HG03469 (cell line): ENCODE measurements at regions not wholly inside any gene's neighbourhood (a gene's known extent, or its start where the extent isn't known, plus 50 kb on each side); places are given as distances from the start of the nearest gene placed in this dataset.

Source experiments
- ATAC-seq: cut with Tn5 transposase; IDR thresholded peaks from one replicate; pipeline ENCODE4 v1.9.1; 2021; ENCODE audit warnings: mild to moderate bottlenecking, moderate library complexity, moderate number of reproducible peaks; ENCODE audit not compliant: unreplicated experiment

- ATAC-seq = no peak
Observed at GRCh38 chr7:17512181-17512675, 213.8 kb downstream of the AHR start.

GRCh38 chr7:17516771-17517170, 218.3 kb downstream of the AHR start:
- no peak for ATAC-seq

DNA sequence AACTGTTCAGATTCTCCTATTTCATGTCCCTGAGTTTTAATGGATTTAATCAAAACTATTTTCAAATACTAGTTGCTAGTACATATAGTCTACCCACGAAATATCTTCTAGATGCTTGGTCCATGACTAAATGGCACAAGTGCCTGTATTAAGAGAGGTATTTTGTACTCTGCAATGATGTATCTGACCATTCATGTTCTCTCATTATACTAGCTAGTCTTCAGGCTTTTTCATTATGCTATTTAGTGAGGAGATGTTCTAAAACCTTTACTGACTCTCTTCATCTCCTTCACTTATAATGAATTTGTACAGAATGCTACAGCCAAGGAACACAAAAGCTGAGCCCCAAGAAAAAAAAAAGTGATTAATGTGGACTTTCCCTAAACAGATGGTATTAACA, 222.5 kb downstream of the AHR start:
- ATAC-seq = no peak

GRCh38 chr7:17521437-17521836, 223.0 kb downstream of the AHR start:
- no peak for ATAC-seq

DNA sequence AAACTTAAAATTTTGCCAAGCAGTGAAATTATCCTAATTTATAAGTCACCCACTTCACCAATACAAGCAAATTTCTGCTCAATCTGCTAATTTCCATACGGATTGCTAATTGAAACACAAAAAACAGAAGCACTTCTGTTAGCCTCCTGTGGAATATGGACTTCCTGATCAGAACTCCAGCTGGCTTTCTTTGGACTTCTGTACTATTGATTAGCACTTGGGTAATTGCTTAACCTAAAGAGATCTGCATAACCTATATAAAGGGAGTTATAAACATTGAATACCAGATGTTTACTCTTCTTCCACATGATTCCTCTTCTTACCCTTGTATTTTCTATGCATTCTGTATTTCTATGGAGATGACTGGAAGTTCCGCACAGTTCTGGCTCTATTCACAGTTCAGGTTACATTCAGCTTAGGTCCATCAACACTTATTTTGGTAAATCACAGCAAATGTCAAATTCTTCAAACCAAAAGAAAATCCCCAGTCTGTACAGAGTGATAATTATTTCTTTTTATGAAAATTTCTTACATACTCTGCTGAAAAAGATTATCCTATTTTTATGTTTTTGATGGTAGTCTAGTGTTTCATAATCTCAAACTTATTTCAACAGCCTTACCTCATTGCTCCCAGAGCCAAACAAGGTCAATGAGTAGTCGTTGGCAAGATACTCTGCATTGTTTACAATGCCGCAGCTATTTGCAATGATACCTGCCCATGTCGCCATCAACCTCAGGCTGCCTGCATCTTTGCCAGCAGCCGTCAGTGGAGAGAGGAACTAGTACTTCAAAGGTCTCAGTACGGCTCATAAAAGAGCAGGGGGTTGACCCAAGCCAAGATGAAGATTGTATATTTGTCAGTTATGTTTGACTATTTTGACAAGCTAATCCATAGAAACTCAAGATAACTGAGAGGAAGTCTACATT, 225.6 kb downstream of the AHR start:
- no peak for ATAC-seq

- no peak for ATAC-seq
Observed at GRCh38 chr7:17524746-17525145, 226.3 kb downstream of the AHR start.

DNA sequence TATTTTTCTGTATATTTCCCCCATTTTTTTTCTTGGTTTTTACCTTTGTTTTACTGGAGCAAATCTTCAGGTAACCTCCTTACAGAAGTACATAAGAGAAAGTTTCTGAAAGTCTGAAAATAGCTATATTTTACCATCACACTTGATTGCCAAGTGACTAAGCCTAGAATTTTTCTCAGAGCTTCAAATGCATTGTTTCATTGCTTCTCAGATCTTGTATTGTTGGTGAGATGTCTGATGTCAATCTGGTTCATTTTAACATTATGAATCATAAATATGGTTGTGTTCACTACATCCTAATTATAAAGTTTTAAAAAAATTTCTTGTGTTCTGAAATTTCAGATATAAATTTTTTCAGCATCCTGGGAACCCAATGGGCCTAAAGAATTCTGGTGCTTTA, 228.2 kb downstream of the AHR start:
- no peak for ATAC-seq

DNA sequence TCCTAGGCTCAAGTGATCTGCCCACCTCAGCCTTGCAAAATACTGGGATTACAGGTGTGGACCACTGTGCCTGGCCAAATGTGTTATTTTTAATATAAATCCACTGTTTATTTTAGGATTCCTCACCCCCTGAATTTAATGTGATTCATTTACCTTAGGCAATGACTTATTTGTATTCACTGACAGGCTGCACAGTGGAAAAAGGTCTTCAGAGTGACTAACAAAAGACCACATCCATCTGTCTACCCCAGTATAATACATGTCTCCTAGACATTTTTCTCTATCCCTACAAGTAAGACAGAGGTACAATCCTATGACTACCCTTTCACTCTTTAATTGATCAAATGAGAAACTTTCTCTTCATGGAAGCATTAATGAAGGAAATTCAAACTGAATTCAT, 230.2 kb downstream of the AHR start:
- ATAC-seq = no peak

DNA sequence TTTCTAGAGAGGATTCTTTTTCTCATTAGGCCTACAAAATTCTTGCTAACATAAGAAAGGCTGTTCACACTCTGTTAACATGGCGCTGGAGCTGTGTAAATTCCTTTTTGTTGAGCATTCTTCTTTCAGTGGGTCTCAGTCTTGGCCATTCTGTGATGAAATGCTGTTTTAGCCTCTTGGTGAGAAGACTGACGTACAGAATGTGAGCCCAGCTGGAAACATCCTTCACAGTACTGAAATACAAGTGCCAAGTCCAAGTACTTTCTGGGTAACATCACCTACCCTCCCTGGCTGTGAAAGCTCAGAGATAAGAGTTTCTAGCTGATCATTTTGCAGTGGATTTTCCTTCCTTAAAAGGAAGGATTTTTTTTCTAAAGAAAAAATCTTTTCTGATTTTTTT, 231.8 kb downstream of the AHR start:
- ATAC-seq = no peak

DNA sequence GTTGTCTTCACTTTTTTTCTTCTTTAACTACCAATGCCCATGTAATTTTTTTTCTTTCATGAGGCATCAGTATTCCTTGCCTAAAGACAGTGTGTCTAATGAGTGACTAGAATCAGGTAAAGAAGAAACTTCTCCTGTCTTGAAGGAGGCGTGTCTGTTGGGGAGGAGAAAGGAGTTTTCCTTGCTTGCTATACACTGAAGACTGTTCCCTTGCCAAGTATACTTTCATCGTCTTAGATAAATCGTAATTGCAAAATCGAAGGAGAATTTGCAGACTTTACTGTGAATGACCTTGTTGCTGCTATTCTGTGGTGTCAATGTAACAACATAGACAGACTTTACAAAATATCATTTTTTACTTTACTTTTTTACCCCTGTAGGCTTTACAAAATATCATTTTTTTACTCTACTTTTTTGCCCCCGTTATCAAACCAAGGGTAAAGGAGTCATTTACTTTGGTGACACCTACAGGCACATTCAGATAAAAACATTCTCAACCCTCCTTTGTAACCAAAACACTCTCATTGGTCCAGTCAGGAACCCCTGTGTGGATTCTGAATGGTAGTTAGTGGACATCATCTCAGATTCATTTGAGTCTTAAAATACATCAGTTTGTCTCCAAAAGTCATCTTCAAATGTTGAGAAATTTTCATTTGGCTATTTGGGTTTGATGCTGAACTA, 232.4 kb downstream of the AHR start:
- ATAC-seq = peak; percentile 58

GRCh38 chr7:17532861-17533404, 234.5 kb downstream of the AHR start:
- no peak for ATAC-seq

GRCh38 chr7:17534348-17534747, 235.9 kb downstream of the AHR start:
- ATAC-seq = no peak

- no peak for ATAC-seq
Observed at GRCh38 chr7:17535776-17536175, 237.3 kb downstream of the AHR start.

DNA sequence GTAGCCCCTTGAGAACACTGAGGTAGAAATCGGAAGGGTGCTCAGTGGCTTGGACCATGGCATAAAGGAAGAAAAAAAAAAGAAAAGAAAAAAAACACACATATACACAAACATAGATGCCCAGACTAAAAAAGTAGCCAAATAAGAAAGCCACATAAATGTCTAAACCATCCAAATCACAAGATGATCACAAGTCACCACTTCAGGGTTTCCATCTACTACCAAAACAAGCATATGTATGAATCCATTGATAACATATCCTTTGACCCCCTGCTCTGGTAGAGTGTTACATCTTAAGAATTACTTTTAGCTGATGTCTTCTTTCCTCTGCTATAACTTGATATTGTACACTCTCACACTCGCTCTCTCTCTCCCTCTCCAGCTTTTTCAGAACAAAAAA, 245.9 kb downstream of the AHR start:
- no peak for ATAC-seq

DNA sequence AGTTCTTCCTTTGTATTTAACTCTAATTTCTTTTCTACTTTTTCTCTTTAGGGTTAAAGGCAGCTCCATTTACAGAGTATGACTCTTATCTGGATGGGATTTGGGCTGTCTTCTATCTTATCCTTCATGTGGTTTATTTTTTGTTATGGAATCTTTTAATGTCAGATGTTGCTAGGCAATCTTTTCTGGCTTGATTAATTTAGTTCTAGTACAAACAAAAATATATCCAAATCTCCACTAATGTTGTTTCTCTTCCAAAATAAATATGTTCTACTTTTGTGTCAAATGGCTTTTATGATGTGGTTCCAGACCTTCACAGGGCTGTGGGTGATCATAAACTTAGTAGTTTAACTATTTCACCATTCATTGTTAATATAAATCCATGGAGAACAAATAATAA, 246.9 kb downstream of the AHR start:
- ATAC-seq = no peak

GRCh38 chr7:17546189-17546588, 247.7 kb downstream of the AHR start:
- ATAC-seq = no peak

GRCh38 chr7:17546592-17546991, 248.1 kb downstream of the AHR start:
- no peak for ATAC-seq

DNA sequence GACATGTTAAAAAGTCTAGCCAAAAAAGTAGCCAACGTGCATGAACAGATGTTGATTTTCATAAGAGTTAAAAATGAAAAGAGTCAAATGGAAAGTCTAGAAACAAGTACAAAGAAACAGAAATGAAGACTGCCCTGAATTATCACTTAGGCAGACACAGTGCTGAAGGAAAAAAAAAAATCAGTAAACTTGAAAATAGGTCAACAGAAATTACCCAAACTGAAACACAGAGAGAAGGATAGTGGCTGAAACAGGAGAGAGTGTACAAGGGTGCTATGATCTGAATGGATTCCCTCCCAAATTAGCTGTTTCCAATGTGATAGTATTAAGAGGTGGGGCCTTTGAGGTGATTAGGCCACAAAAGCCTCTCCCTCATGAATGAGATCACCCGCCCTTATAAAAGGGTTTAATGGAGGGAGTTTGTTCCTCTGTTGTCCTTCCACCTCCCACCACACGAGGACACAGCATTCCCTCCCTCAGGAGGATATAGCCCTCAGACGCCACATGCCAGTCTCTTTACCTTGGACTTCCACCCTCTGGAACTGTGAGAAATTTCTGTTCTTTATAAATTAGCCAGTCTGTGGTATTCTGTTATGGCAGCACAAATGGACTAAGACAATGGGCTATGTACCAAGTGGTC, 249.7 kb downstream of the AHR start:
- ATAC-seq = no peak

- ATAC-seq = no peak
Observed at GRCh38 chr7:17549406-17549805, 251.0 kb downstream of the AHR start.

- no peak for ATAC-seq
Observed at GRCh38 chr7:17552373-17552772, 253.9 kb downstream of the AHR start.

DNA sequence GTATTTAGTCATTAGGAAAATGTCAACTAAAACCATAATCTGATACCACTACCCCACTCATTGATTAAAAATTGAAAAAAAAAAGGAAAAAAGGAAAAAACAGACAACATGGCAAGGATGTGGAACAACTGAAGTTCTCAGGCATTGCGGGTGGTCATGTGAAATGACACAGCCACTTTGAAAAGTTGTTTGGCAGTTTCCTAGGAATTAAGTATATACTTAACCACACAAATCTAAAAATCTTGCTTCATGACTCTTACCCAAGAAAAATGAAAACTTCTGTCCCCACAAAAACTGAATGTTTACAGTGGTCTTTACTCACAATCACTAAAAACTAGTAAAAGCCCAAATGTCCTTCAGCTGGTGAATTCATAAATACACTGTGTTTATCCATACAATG, 254.5 kb downstream of the AHR start:
- no peak for ATAC-seq
